HCT116 (cell line): ENCODE measurements at regions not wholly inside any gene's neighbourhood (a gene's known extent, or its start where the extent isn't known, plus 50 kb on each side); places are given as distances from the start of the nearest gene placed in this dataset.

ENCODE experiments used
- ATAC-seq: fragments of 200-7000 bp; cut with Tn5 transposase; 2 replicates; pipeline ENCODE4 v1.9.1; 2020; ENCODE audit warnings: mild to moderate bottlenecking, moderate library complexity
- BruUV-seq: library from RNA; stranded (reverse); fragments of 400-500 nt; replicated peaks from 2 replicates; lab custom pipeline; 2021; lab: Mats Ljungman, UMichigan
- CTCF ChIA-PET: fragments of 300-600 bp; sonication (Branson Sonifier 250); formaldehyde crosslinking; loops from one replicate; lab custom pipeline; 2021; ENCODE audit warnings: antibody characterized with exemption; lab: Charles Lee
- POLR2A ChIA-PET: fragments of 300-600, 350-600 bp; sonication (Branson Sonifier 250); formaldehyde crosslinking; loops from one replicate; lab custom pipeline; 2021; ENCODE audit warnings: antibody characterized with exemption; lab: Charles Lee
- RAD21 ChIA-PET, 2 experiments: fragments of 300-600 bp; sonication (Branson Sonifier 250); formaldehyde crosslinking; loops; one replicate each; lab custom pipeline; 2023; ENCODE audit warnings: low total read pairs in 2 of 2; ENCODE audit not compliant: uncharacterized antibody in 2 of 2, unreplicated experiment in 2 of 2, low non-redundant PET in 1 of 2; lab: Charles Lee
- DNase-seq: peaks from one replicate; pipeline ENCODE4 v3.0.0-alpha.2; 2010; ENCODE audit warnings: low read depth, low spot score
- H2AFZ ChIP-seq: fragments of 200-600 bp; shearing (Covaris generic), sonication (generic); 2 replicates; pipeline ENCODE4 v1.6.1; 2017; ENCODE audit warnings: low read depth, mixed run types, mixed read lengths, antibody characterized with exemption, low read length; ENCODE audit not compliant: poor library complexity, severe bottlenecking
- H3K27ac ChIP-seq: 2 replicates; pipeline ENCODE4 v1.5.1; 2012; ENCODE audit warnings: low read depth, low read length
- H3K27me3 ChIP-seq: fragments of 200-600 bp; sonication (generic); 2 replicates; pipeline ENCODE4 v1.6.1; 2016; ENCODE audit warnings: mixed run types, low read length, mixed read lengths; ENCODE audit not compliant: insufficient read depth
- H3K36me3 ChIP-seq, 2 experiments: fragments of 200-500 bp in 1 of 2; fragments of 200-600 bp in 1 of 2; sonication (Bioruptor generic) in 1 of 2; sonication (generic) in 1 of 2; 2 replicates each; pipeline versions ENCODE4 v1.5.1 to v1.6.1; 2014 to 2016; ENCODE audit warnings: low read length in 2 of 2, inconsistent platforms in 1 of 2, mixed read lengths in 1 of 2, mixed run types in 1 of 2; ENCODE audit not compliant: insufficient read depth in 2 of 2, control insufficient read depth in 1 of 2
- H3K4me1 ChIP-seq, 2 experiments: fragments of 200-600 bp in 1 of 2; sonication (generic) in 1 of 2; 2 replicates each; pipeline versions ENCODE4 v1.5.1 to v1.6.1; 2012 to 2017; ENCODE audit warnings: low read length in 2 of 2, inconsistent platforms in 1 of 2, mild to moderate bottlenecking in 1 of 2, mixed read lengths in 1 of 2, mixed run types in 1 of 2, moderate library complexity in 1 of 2; ENCODE audit not compliant: insufficient read depth in 2 of 2, control insufficient read depth in 1 of 2
- H3K4me2 ChIP-seq: fragments of 200-600 bp; sonication (generic); 2 replicates; pipeline ENCODE4 v1.6.1; 2017; ENCODE audit warnings: mixed run types, low read length, mixed read lengths
- H3K4me3 ChIP-seq, 2 experiments: fragments of 200-600 bp in 1 of 2; sonication (generic) in 1 of 2; replicated peaks in 1 of 2; 2 replicates each; pipeline ENCODE4 v1.5.1; 2011 to 2016; ENCODE audit warnings: low read length in 2 of 2, control low read depth in 1 of 2, low read depth in 1 of 2, mild to moderate bottlenecking in 1 of 2, mixed read lengths in 1 of 2, mixed run types in 1 of 2
- H3K79me2 ChIP-seq: fragments of 200-600 bp; sonication (generic); 2 replicates; pipeline ENCODE4 v1.6.1; 2017; ENCODE audit warnings: mild to moderate bottlenecking, mixed run types, low read length, moderate library complexity, mixed read lengths; ENCODE audit not compliant: insufficient read depth
- H3K9ac ChIP-seq: fragments of 200-600 bp; sonication (generic); 2 replicates; pipeline ENCODE4 v1.6.1; 2016; ENCODE audit warnings: low read length, mixed read lengths
- H3K9me2 ChIP-seq: fragments of 200-600 bp; sonication (generic), shearing (Covaris generic); 2 replicates; pipeline ENCODE4 v1.6.1; 2017; ENCODE audit warnings: mixed run types, mild to moderate bottlenecking, moderate library complexity; ENCODE audit not compliant: insufficient read depth
- H3K9me3 ChIP-seq, 2 experiments: fragments of 200-500 bp in 1 of 2; fragments of 200-600 bp in 1 of 2; sonication (Bioruptor generic) in 1 of 2; sonication (generic) in 1 of 2; 2 replicates each; pipeline ENCODE4 v1.6.1; 2014 to 2017; ENCODE audit warnings: low read length in 2 of 2, mixed read lengths in 2 of 2, inconsistent platforms in 1 of 2, low read depth in 1 of 2, mild to moderate bottlenecking in 1 of 2, mixed run types in 1 of 2, moderate library complexity in 1 of 2; ENCODE audit not compliant: control insufficient read depth in 1 of 2, insufficient read depth in 1 of 2
- H4K20me1 ChIP-seq: fragments of 200-600 bp; sonication (generic), shearing (Covaris generic); 2 replicates; pipeline ENCODE4 v1.6.1; 2017; ENCODE audit warnings: mixed run types, mild to moderate bottlenecking, moderate library complexity; ENCODE audit not compliant: insufficient read depth
- ATF3 ChIP-seq: IDR thresholded peaks from 2 replicates; pipeline ENCODE4 v1.6.1; 2012
- EGR1 ChIP-seq: IDR thresholded peaks from 2 replicates; pipeline ENCODE4 v1.6.1; 2012; ENCODE audit warnings: low read depth
- ELF1 ChIP-seq: IDR thresholded peaks from 2 replicates; pipeline ENCODE4 v1.6.1; 2012; ENCODE audit warnings: low read depth, borderline replicate concordance
- EZH2phosphoT487 ChIP-seq: fragments of 200-600 bp; IDR thresholded peaks from 2 replicates; pipeline ENCODE4 v1.6.1; 2018; ENCODE audit warnings: antibody characterized with exemption, borderline replicate concordance
- FOSL1 ChIP-seq: IDR thresholded peaks from 2 replicates; pipeline ENCODE4 v1.6.1; 2012; ENCODE audit warnings: low read depth
- JUND ChIP-seq: IDR thresholded peaks from 2 replicates; pipeline ENCODE4 v1.6.1; 2012
- POLR2AphosphoS5 ChIP-seq: IDR thresholded peaks from 2 replicates; pipeline ENCODE4 v1.6.1; 2011; ENCODE audit warnings: mild to moderate bottlenecking, low read depth, low read length, moderate library complexity
- SIN3A ChIP-seq: IDR thresholded peaks from 2 replicates; pipeline ENCODE4 v1.6.1; 2012; ENCODE audit warnings: low read depth
- SRF ChIP-seq: IDR thresholded peaks from 2 replicates; pipeline ENCODE4 v1.6.1; 2012; ENCODE audit warnings: low read depth
- YY1 ChIP-seq: IDR thresholded peaks from 2 replicates; pipeline ENCODE4 v1.6.1; 2011; ENCODE audit warnings: low read length, low read depth, moderate library complexity, mild to moderate bottlenecking; ENCODE audit not compliant: insufficient replicate concordance; ENCODE audit errors: extremely low read depth
- ZFX ChIP-seq: fragments of 450-650 bp; IDR thresholded peaks from 2 replicates; pipeline ENCODE4 v1.6.1; 2017
- ZNF274 ChIP-seq: fragments of 200-500 bp; sonication (Bioruptor generic); IDR thresholded peaks from 2 replicates; pipeline ENCODE4 v1.6.1; 2014; ENCODE audit warnings: mild to moderate bottlenecking, low read depth, low read length, inconsistent platforms
- intact Hi-C: fragments of 100-400 bp; cut with micrococcal nuclease; formaldehyde crosslinking; loops from 2 replicates; pipeline ENCODE4 v1.10.0; 2022
- TF ChIP-seq, protein P1 (sequence below): IDR thresholded peaks from 2 replicates; pipeline ENCODE4 v1.6.1; 2012; ENCODE audit warnings: low read depth

DNA sequence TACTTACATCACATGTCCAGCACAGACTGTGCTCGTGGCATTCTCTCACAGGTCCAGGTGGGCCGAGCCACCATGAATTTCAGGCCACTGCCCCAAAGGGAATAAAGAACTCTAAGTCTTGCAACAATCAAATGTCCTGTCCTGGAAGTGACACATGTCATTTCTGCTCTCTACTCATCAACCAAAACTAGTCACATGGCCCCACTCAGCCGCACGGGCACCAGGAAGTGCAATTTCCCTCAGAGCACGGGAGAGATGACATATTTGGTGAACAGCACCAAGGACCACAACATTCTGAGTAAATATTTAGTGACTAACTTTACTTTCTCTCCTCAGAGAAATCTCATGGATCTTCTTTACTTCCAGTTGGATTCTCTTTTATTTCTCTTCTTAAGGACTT lies 131.1 kb upstream of the TUT7 start:
- Histone ChIP-seq H3K9ac (no peak overlapping the region), H4K20me1 (no peaks in the 10 kb centered on the region), H3K4me3 (no peak overlapping the region), H3K27ac (no peak overlapping the region), H3K4me1 (no peaks in the 10 kb centered on the region), H3K27me3 (peaks cover 14% of the 10 kb centered on the region), H3K36me3 (no peaks in the 10 kb centered on the region), H2AFZ (no peak overlapping the region), H3K79me2 (no peaks in the 10 kb centered on the region), H3K9me2 (no peaks in the 10 kb centered on the region), H3K9me3 (no peaks in the 10 kb centered on the region), H3K4me2 (no peak overlapping the region)
- TF ChIP-seq ELF1 (no peak), ATF3 (no peak), FOSL1 (no peak), YY1 (no peak), EGR1 (no peak), EZH2phosphoT487 (no peak), SRF (no peak), ZNF274 (no peak), POLR2AphosphoS5 (no peak), SIN3A (no peak), JUND (no peak), ZFX (no peak)
- TF ChIP-seq, protein P1, sequence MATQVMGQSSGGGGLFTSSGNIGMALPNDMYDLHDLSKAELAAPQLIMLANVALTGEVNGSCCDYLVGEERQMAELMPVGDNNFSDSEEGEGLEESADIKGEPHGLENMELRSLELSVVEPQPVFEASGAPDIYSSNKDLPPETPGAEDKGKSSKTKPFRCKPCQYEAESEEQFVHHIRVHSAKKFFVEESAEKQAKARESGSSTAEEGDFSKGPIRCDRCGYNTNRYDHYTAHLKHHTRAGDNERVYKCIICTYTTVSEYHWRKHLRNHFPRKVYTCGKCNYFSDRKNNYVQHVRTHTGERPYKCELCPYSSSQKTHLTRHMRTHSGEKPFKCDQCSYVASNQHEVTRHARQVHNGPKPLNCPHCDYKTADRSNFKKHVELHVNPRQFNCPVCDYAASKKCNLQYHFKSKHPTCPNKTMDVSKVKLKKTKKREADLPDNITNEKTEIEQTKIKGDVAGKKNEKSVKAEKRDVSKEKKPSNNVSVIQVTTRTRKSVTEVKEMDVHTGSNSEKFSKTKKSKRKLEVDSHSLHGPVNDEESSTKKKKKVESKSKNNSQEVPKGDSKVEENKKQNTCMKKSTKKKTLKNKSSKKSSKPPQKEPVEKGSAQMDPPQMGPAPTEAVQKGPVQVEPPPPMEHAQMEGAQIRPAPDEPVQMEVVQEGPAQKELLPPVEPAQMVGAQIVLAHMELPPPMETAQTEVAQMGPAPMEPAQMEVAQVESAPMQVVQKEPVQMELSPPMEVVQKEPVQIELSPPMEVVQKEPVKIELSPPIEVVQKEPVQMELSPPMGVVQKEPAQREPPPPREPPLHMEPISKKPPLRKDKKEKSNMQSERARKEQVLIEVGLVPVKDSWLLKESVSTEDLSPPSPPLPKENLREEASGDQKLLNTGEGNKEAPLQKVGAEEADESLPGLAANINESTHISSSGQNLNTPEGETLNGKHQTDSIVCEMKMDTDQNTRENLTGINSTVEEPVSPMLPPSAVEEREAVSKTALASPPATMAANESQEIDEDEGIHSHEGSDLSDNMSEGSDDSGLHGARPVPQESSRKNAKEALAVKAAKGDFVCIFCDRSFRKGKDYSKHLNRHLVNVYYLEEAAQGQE: no peak
- intact Hi-C loops: loop anchor here (5.0 kb wide), 1 partner anchor 317 kb away; no protein-coding TSS in a partner anchor
- ChIA-PET RAD21 (no interaction called here), POLR2A (no interaction called here), CTCF (interaction anchor here (1.1 to 3.6 kb wide), 2 partner anchors 52 to 840 kb away, joined by 4 to 15 read pairs; no protein-coding TSS in a partner anchor)
- ATAC-seq (no peak), DNase-seq (no peak)
- no TSS peak for BruUV-seq
